ENCODE measurements at regions not wholly inside any gene's neighbourhood (a gene's known extent, or its start where the extent isn't known, plus 50 kb on each side); places are given as distances from the start of the nearest gene placed in this dataset.

DNA sequence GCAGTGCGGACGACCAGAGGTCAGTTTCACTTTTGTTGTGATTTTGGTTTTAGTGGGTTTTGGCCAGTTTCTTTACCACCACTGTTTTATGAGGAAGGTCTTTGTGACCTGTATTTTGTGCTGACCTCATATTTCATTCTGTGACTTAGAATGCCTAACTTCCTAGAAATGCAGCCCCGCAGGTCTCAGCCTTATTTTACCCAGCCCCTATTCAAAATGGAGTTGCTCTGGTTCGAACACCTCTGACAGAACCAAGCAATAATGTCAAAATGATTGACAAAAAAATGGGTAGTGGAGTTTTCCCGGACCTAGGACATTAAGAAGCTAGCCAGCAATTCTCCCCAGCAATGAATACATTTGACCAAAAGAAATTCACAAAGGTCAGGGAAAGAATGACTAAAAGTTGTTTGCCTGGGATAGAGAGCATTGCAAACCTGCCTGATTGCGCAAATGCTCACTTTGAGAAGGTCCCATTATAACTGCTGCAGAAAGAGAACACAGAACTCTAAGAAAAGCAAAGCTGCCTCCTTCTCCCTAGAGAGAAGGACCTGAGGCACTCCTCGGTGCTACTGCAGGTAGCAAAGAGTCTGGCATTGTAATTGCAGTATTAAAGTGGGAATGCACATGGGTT is 288.8 kb downstream of the ADGB start:
- no peak for DNase-seq

DNA sequence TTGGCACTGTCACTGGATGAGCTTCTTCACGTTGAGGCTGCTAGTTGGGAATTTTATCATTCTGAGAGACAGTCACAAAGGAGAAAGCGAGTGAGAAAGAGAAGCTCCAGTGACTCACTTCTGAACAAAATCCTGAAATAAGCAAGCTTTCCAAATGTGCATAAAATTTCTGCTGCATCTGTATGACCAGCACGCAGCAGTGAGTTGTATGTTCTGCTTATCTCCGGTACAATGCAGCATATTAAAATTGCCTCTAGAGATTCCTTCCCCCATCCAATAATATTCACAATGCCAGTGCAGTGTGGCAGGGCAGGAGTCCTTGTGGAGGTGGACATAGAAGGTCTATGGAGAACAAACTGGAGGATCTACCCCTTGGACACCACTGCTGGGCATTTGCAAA is 290.5 kb downstream of the ADGB start:
- no peak for DNase-seq

DNA sequence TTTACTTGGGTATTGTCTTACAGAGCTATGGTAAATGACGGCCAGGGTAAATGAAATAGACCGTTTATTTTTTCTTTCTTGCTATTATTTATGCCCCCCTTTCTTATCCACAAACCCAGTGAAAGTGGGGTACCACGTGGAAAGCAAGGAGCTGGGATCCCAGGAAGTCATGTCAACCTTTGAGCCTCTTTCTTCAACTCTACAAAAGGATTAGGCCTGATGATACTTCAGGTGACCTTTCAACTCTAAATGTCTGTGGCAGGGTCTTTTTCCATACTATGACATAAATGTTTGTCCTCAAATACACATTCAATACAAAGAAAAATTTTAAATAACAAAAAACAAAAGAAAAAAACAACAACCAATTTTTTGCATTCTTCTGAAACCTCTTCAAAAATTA is 291.4 kb downstream of the ADGB start:
- no peak for DNase-seq

DNA sequence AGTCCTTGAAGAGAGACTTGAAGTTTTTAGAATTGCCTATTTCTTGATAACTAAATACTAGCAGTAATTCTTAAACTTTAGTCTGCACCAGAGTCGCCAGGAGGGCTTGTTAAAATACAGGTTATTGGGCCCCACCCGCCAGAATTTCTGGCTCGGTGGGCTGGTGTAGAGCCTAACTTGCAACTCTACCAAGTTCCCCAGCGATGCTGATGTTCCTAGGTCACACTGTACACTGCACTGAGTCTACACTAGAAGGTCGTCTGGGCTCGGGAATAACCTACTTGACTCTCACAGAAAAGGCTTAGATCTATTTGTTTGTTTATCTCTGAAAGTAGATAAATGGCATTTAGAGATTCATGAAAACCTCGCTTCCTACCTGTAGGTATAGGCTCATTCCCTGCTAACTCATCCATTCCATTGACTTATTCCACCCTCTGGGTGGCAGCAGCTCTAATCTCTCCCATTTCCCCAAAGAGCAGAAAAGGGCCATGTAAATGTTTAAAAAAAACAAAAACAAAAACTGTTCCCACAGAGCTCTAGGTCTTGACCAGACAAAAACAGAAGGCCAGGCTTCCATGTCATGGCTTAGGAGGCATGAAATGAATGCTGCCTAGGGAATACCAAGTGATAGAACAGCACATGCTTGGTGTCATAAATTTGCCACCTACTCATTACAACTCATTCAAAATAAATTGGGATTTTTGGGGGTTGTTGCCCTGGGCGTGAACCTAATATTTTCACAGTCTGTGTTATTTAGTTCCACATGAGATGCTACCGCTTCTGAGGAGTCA is 292.1 kb downstream of the ADGB start:
- no peak for DNase-seq

DNA sequence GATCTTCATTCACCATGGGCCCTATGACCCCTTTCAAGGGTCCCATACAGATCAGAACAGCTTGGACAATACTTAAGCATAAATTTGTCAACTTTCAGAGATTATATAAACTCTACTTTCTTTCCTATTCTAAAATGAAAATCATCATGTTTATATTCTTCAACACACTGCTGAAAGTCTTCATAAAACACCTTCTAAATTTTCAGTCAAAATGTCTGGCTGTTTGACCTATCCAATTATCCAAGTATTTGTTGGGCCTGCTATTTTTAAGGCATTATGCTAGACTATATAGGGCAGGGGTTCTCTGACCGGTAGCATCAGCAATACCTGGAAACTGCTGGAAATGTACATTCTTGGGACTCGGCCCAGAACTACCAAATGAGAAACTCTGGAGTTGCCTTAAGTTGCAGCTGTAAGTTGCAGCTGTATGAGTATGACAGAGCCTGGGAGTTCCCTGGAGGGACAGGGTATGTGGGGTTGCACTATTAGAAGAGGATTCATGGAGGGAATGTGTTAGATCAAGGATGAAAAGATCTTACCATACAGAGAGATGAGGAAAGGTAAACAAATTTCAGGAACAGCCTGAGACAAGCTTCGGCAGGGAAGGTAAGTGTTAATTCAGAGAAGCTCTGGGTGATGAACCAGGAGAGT is 293.0 kb downstream of the ADGB start:
- no peak for DNase-seq

DNA sequence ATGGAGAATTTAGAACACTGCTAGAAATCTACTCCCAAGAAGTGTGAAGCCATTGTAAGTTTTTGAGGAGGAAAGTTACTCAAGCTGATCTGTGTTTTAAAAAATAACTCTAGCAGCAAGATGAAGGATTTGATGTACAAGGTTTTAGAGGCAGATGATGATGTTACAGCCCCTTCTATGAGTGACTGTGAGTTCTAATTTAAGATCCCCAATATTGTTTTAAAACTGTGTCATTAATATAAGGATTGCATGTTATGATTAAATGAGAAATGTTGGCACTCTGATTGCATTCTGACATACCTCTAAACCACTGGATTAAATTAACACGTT is 293.5 kb downstream of the ADGB start:
- no peak for DNase-seq

DNA sequence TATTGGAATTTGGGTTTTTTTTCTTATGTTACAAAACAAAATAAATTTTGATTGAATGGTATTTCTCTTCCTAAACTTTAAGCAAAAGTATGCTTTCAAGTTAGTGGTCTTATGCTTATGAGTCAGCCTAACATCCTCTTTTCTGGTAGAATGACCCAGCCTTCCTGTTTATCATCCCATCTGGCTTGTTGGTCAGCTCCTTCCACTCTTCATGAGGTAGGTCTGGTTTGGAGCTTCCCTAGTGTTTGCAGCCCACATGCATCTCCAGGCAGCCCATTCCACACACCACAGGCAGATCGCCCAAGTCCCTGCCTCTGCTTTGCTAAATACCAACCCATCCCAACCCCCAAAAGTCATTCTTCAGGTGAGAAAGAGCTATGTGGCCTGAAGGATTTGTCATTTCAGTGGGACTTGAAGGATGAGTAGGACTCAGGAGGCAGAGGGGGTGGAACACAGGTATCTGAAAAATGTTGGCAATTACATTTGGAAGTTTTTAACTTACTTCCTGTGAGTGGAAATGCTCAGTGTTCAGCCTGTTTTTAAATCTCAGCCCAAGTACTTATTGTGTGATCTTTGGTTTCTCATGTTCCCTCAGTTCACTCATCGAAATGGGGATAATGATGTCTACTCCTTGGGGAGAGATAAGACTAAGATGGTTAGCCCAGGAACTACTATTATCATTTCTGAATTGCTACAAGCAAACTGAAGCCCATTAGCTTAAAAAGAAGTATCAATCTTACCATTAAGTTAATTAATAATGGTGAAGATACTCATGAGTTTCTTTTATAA is 294.0 kb downstream of the ADGB start:
- no peak for DNase-seq

DNA sequence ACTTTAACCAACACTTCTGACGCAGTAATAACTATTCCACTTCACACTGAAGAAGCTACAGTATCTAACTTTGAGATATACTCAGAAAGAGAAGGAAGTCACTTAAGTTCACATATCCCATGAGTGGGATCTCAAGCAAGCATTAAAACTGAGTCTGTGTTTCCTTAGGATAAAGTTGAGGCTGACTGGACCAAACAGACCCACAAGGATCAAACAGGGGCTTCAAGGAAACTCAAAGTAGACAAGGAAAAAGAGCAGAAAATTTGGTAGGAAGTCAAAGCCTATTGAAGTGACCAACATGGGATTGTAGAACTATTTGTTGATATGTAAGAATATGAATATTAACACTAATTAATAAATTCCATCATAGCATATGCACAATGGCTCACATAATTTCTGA is 294.9 kb downstream of the ADGB start:
- DNase-seq, result no peak

DNA sequence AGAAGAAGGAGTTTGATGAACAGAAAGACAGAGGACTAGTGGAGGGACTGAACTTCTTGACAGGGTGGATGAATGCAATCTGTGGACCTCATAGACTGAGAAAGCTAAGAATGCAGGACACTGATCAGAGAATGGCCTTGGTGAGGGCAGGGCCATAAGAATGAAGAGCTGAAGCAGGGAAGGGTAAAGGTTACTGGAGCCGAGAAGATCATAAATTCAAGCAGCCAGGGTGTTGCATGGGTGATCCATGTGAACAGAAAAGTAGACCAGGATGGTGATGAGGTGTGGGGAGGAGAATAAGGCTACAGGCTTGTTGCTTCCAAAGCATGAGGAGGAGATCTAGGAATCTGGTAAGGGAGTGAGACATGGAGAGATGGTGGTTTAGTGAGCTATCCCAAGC is 295.9 kb downstream of the ADGB start:
- DNase-seq, result no peak

DNA sequence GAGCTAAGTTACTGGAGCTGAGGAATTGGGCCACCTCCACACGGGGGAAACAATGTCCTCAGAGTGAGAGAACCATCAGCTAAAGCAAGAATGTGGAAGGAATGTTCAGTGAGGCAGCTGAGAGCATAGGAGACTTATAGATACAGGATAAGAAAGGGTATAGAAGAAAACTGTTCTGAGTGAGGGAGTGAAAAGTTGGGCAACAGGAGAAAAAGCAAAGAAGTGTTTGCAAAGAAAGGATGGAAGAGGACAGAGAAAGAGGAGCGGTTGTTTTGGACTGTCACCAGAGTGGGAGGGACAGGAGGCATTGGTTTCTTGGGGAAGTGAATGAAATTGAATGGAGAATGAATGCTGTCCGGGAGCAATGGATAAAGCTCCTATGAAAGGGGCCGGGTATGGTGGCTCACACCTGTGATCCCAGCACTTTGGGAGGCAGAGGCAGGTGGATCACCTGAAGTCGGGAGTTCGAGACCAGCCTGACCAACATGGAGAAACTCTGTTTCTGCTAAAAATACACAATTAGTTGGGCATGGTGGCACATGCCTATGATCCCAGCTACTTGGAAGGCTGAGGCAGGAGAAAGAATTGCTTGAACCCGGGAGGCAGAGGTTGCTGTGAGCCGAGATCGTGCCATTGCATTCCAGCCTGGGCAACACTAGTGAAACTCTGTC is 296.5 kb downstream of the ADGB start:
- DNase-seq, result no peak

DNA sequence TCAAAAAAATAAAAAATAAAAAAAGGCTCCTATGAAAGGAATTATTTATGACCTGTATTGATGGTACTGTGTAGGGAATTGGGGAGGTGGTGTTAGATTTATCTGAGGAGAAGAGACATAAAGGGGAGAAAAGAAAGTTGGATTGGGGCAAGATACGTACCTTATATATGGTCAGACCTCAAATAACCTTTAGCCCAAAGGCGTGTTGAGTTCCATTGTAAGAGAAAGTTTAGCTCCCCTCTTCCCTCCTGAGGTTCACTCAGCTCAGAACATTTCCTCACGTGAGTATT is 296.9 kb downstream of the ADGB start:
- no peak for DNase-seq

DNA sequence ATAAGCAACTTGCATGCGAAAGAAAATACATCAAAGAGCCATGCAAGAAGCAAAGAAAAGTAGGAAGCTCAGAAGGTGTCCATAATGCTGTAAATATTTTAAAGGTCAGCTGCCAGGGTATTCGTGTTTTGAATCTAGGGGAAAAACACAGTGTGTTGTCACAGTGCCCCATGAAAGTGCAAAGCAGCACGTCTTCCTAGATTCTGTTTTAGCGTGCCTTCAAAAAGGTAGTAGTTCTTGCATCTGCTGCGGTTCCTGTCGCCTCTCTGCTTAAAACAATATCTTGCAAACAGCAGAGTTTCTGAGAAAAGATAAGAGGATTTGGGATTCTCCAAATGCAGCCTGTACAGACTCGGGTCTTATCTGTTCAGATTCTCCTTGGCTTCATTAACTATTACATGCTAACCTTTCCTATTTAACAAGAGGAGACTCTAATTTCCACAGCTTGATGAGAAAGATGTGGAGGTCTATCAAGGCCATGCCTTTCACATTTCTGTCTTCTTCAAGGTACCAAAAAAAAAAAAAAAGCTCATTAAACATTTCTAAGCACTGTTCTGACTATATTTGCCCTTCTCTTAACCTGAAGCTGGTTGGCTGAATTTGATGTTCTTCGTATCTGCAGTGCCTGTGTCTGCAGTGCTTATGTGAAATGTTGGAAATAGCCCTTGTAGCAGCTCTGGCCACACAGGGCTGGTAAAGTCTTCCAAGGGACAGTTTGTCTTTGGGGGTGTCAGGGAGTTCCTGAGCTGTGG is 297.5 kb downstream of the ADGB start:
- DNase-seq, result peak; percentile 34

DNA sequence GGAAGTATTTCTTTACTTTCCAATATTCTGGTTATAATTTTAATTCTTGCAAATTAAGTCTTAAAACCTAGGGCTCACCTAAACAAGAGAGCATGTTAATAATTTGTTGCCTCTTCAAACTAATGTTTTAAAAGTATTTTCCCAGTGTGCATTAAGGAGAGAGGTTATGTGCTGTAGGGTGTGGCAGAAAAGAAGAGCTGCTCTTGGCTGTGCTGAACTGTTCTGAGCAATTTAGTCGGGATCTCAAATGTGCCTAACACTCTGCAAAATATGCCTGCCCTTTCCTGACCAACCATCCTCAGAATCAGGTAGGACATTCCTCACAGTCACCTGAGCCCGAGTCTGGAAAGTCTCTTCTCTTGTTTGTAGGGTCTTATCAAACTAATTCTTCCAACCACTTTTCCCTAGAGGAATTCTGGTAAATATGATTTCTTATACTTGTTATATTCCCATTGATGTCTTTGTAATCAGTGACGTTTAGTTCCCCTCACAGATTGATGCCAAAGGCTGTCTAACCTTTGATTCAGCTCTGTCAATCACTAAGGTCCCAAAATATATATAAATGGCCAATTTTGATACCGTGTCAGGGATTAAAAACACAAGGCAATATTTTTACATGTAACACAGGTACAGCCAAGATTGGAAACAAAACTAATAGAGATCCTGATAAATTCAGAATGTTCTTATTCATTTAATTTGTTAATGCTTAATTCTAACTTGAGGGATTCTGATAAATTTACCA is 298.4 kb downstream of the ADGB start:
- DNase-seq, result no peak

DNA sequence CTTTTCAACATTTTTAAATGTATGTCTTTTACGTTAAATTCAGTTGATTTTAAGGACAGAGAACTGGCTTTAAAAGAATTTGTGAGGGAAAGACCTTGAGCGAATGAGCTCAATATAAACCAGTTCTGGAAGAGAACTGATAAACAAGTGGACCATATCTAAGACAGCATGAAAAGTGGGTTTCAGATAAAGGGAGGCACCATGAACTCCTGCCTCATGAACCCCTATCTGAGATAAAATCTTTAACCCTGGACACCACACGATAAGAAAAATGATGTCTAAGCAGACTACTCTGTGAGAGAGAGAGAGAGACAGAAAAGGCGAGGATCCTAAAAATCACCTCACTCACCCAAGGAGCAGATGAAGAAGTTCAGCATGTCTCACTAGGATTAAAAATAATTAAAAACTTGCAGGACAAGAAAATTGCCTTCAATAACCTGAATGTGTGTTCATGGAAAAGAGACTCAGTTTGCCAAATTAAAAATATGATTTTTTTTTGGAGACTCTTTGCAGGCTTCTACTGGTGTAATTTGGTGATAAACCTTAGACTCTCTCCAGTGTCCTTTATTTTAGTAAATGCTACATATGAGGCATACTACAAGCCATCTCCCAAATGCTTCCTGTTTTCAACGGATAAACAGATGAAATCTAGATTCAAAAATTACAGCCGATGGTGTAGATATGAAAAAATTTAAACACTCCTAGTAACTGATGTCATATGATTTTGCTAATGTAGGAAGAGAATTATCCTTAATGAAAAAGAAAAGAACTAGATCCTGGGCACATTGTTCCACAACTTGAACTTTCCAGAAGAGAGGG is 299.5 kb downstream of the ADGB start:
- no peak for DNase-seq

DNA sequence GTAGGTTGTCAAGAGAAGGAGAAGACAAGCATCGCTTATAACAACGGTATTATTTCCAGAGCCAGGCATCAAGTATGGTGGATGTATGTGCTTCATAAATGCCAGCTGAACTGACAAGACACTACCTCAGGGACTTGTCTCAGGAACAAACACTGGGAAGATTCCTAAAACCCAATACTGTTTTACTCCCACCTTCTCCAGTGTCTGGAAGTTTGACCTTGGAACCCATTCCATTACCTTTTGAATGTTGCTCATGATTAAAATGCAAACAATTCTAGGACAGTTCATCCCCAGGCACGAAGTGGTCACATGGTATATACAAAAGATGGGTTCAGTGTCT is 300.1 kb downstream of the ADGB start:
- DNase-seq, result no peak

DNA sequence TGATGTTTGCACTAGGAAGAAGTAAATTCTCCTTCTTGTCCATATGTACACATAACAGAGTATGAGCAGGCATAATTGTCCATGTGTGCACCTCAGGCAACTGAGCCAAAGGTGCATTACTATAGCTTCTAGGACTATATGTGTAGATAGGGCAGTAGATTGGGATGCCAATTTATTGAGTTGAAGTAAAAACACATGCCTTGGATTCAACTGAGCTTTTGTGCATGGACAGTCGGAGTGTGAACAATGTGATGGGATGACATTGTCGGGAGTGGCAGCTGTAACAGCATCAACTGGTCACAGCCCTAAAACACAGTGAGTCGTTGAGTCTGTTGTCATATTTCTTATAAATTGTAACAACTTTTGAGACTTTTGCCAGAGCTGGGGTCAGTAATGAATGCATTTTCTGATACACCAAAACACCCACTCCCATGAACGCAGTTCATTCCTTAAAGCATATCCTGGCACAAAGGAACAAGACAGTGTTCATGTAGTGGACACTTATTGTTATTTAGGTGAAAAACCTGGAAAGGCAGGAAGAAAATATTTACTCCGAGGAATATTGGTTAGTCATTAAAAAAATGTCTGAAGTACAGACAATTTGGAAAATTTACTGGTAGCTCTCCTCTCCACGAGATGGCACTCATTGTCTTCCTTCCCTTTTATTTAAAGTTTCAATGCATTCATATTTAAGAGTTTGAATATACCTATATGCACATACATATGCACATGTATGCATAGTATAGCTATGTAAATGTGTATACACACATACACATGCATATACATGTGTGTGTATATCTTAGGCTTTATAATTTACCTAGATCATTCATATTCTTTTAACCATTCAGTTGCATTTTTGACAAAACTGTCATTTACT is 302.0 kb upstream of the STXBP5 start:
- DNase-seq, result no peak

DNA sequence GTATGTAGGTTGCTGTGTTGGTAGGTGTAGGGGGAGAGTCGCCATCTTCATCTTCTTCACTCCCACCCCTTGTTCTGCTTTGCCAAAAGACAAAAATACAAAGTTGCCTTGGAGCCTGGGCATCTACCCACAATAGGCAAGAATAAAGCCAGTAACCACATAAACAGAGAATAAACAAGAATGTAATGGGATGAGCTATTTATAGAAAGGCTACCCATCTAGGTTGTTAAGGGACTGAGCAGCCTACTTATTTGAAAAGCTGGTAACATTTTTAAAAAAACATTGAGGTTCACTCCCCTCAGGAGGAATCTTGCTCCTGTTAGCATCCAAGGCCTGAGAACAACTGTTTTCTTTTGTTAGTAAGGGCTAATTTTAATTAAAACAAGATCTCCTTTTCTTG is 301.4 kb upstream of the STXBP5 start:
- DNase-seq, result peak; percentile 11

DNA sequence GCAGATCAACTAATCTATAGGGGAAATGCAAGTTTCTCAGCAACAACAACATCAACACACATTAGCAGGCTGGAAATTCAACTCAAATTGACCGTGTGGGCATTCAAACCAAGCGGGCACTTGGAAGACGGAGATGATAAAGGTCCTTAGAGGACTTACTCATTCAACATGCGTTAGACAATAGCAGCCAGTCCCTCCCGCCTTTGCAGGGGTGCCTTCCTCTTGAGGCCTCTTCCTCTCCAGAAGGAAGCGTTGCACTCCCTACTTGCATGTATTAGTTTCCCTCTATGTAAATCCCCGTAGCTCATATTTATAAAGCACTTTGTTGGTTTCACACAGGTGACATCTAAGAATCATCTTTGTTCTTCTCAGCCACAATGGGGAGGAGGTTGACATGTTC is 300.8 kb upstream of the STXBP5 start:
- DNase-seq, result no peak

DNA sequence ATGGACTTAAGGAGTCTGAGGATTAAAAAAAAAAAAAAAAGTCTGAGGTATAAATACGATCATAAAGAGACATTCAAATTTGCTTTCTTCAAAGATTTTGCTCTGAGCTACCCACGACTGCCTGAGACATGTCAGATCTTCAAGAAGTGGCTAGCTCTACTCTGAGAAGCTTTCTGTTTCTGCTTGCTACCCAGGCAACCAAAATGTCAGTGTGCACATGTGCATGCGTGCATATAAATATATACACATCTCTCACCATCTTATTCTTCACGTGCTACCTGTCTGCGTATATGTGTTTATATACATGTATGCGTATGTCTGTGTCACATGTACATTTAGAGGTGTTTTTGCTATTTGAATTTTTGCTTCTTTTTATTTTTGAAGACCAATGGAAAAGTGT is 299.6 kb upstream of the STXBP5 start:
- DNase-seq, result no peak

DNA sequence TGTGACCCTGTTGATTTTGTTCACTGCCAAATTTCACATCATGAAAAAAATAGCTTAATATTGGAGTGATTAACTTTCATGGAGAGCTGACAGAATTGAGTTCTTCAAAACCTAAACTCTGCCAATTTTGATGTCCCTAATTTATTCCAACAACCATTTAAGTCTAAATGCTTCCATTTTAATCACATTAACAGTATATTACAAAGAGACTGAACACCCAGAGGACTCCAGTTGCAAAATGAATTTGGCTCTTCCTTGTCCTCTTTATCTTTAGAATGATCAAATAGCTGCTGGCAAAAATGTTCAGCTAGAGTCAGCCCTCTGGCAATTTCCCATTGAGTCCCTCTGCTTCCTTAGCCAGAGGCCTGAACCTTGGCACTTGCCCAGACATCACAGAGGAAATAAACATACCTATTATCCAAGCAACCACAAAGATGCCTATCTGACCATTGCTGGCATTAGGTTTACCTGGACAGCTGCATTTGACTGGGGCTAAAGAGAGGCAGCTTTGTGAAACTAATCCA is 299.0 kb upstream of the STXBP5 start:
- DNase-seq, result peak; percentile 31
